ENCODE measurements at regions not wholly inside any gene's neighbourhood (a gene's known extent, or its start where the extent isn't known, plus 50 kb on each side); places are given as distances from the start of the nearest gene placed in this dataset.
A peak's percentile ranks its signal among the peaks of the same experiment; 100 is the strongest.

GRCh38 chr12:13503094-13503835 is 306.7 kb downstream of the EMP1 start:
- no peak for DNase-seq (ENCODE audit: low read depth)

DNA sequence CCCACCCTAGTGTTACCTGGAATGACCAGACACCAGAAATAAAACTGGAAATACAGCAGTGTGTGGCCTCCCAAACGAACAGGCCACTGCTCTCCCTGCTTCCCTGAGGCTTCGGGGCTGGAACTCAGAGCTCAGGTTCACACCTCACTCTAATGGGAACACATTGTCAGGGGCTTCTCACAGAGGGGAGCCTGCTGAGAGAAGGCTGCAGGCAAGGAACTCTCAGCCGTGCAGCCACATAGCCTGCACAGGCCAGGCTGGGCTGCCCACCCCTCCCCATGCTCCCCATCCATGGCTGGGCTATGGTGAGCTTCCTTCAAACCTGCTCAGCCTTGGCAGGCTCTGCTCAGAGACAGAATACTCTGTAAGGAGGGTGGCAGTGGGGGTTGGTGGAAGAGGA is 302.5 kb downstream of the EMP1 start:
- DNase-seq (ENCODE audit: low read depth), result no peak

GRCh38 chr12:13496111-13496510 is 299.6 kb downstream of the EMP1 start:
- no peak for DNase-seq (ENCODE audit: low read depth)

GRCh38 chr12:13489246-13489645 is 292.7 kb downstream of the EMP1 start:
- no peak for DNase-seq (ENCODE audit: low read depth)

DNA sequence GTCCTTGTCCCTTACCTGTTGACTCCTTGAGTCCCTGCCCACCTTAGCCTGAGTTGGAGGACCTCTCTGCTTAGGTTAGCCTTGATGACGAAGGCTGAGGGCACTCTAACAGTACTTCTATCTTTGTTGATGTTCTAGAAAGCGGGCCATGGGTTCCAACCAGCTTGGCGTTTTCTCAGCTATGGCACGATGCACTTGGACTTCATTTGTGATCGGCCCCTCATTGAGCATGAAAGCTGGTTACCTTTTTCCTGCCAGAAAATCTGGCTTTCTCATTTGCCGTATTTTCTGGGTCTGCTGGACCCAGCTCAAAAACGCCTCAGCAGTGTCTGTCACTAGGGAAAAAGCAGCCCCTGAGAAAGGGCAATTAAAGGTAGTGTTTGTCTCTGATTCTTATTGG is 290.8 kb downstream of the EMP1 start:
- DNase-seq (ENCODE audit: low read depth), result no peak

- DNase-seq (ENCODE audit: low read depth), result no peak
These were observed 290.3 kb downstream of the EMP1 start for GRCh38 chr12:13486794-13487193.

DNA sequence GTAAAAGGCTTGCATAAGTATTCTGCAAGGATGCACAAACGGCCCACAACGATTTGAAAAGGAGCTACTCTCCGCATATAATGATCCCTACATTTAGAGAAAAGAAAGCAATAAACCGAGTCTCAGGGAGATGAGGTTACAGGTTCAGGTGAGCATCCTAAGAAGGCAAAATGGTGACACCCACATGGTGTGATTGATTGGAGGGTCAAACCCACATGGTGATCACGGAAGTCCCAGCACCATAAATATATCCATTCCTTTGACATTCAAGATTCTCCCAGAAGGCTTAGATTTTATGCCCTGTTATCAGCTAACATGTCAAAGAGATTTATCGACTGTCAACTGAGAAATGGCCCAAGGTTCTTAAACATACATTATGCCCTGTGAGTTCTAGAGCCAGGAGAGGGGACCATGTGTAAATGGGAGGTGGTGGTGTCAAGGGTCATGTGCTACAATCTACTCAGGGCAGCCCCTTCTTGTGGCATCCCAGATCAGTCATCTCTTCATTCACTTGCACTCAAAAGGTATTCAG is 282.2 kb downstream of the EMP1 start:
- no peak for DNase-seq (ENCODE audit: low read depth)

DNA sequence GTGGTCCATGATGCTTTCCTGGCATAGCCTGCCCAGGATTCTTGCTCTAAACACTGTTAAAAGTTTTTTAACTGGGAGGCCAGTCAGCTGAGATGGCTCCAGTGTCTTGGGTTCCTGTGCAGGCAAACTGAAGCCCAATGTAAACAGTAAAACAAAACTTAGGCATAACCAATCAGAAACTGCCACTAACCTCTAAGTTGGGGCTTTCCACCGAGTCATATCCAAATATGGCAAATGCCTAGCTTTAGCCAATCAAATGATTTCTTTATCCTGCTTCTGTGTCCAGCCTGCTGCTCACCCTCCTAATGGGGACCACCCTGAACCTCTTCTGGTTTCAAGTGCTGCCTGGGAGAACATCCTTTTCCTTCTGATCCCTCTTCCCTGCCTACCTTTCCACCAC is 277.9 kb downstream of the EMP1 start:
- DNase-seq (ENCODE audit: low read depth), result peak; percentile 6

DNA sequence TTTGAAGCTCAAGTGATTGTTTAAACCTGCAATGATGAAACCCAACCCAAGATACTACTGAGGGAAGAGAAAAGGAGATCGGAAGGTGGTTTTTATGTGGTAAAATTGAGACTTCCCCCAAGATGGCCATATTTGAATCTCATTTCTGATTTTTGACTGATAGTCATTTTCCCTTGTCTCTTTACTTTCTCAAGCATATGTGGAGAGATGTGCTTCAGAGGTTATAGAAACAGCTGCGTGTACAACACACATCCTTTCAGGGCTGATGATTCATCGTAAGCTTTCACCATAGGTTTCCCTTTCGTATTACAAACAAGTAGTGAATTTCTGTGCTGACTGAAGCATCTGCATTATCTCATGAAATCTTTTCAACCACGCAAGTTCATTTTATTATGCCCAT is 276.2 kb downstream of the EMP1 start:
- DNase-seq (ENCODE audit: low read depth), result peak; percentile 19

- DNase-seq (ENCODE audit: low read depth), result no peak
These were observed 274.9 kb downstream of the EMP1 start for GRCh38 chr12:13471471-13471870.

DNA sequence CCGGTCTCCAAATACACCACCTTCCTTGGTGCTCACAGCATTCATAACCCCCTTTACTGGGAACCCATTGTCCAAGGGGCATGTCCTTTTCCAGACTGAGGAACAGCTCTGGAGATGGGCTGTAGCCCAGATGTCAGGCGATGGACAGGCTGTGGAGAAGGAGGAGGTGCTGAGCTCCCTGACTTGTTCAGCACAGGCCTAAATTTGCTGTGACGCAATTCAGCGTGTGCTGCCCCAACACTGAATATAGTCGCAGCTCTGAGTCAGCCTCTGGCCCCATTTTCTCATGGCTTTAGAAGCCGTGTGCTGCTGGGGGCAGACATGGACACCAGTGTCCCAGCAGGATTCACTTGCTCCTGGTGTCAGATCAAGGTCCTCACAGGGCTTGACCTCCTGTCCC is 269.1 kb downstream of the EMP1 start:
- no peak for DNase-seq (ENCODE audit: low read depth)

- no peak for DNase-seq (ENCODE audit: low read depth)
These were observed 266.7 kb downstream of the EMP1 start for GRCh38 chr12:13463189-13463588.

DNA sequence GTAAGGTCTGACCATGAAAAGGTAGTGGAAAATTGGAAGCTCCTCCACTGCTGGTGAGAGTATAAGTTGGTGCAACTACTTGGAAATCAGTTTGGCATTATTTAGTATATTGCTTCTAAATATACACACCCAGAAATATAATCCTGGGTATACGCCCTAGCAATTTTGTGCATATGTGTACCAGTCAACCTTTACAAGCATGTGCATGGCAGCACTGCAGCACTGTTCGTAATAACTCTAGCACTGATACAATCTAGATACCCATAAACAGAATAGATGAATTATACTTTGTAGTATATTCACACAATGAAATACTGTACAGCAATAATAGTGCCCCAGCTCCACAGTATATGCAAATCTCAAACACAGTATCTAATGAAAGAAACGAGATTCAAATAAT is 265.9 kb downstream of the EMP1 start:
- DNase-seq (ENCODE audit: low read depth), result no peak

- DNase-seq (ENCODE audit: low read depth), result no peak
These were observed 259.2 kb downstream of the EMP1 start for GRCh38 chr12:13455778-13456144.

GRCh38 chr12:13454991-13455777 is 258.7 kb downstream of the EMP1 start:
- no peak for DNase-seq (ENCODE audit: low read depth)

GRCh38 chr12:13452955-13453570 is 256.5 kb downstream of the EMP1 start:
- no peak for DNase-seq (ENCODE audit: low read depth)

DNA sequence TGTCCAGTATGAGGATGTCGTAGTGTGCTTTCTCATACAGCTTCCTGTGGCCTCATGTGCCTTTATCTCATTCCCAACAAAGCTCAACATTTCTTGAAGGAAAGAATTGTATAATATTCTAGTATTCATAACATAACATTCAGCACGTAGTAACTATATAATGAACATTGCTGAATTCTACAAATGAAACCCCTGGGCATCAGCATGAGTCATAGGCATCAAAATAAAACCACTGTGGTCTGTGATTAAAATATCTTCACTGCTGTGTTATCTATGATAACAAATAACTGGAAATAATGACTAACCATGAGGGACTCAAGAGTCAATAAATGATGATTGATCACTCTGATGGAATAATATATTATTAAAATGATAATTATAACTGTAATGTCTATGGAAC is 255.2 kb downstream of the EMP1 start:
- no peak for DNase-seq (ENCODE audit: low read depth)

GRCh38 chr12:13450231-13451080 is 253.9 kb downstream of the EMP1 start:
- DNase-seq (ENCODE audit: low read depth), result no peak

DNA sequence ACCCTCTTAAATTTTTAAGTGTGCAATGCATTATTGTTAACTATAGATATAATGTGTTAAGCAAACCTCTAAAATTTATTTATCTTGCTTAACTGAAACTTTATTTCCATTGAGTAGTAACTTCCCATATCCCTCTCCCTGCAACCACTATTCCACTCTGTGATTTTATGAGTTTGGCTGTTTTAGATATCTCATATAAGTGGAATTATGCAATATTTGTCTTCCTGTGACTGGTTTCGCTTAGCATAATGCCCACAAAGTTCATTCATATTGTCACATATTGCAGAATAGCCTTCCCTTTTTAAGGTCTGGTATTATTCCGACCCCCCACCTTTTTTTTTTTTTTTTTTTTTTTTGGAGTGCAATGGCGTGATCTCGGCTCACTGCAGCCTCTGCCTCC is 247.6 kb downstream of the EMP1 start:
- DNase-seq (ENCODE audit: low read depth), result no peak

DNA sequence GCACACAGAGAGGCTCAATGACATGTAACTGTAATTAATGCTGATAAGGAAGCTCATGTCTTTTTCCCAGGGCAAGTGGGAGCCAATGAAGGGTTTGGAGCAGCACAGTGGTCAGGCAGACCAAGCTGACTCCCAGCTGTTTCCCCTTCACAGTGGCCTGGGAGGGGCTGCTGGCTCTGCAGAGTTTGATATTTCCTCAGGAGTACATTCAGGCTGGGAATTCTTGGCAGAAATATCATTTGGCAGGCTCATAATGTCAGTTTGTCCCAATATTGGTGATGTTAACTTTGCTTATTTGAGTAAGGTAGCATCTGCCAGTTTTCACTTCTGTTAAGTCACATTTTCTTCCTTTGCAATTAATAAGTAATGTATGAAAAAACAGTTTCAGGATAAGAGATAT is 247.0 kb downstream of the EMP1 start:
- DNase-seq (ENCODE audit: low read depth), result peak; percentile 33

- no peak for DNase-seq (ENCODE audit: low read depth)
These were observed 246.5 kb downstream of the EMP1 start for GRCh38 chr12:13443028-13443427.

GRCh38 chr12:13442457-13442856 is 245.9 kb downstream of the EMP1 start:
- no peak for DNase-seq (ENCODE audit: low read depth)

Measured in renal cortical epithelial cell (primary cell).